GM23248 (cell line): ENCODE measurements at regions not wholly inside any gene's neighbourhood (a gene's known extent, or its start where the extent isn't known, plus 50 kb on each side); places are given as distances from the start of the nearest gene placed in this dataset.
A peak's percentile ranks its signal among the peaks of the same experiment; 100 is the strongest.

Source experiments
- DNase-seq: peaks from one replicate; pipeline ENCODE4 v3.0.0-alpha.2; 2015
- H2AFZ ChIP-seq: fragments of 200-600 bp; sonication (generic); 2 replicates; pipeline ENCODE4 v1.6.1; 2016; ENCODE audit warnings: antibody characterized with exemption
- H3F3A ChIP-seq: fragments of 200-600 bp; sonication (generic); 2 replicates; pipeline ENCODE4 v1.6.1; 2016; ENCODE audit warnings: mild to moderate bottlenecking, antibody characterized with exemption, mixed run types; ENCODE audit not compliant: insufficient read depth
- H3K27ac ChIP-seq: fragments of 200-600 bp; sonication (generic); 2 replicates; pipeline ENCODE4 v1.5.1; 2016; ENCODE audit warnings: mild to moderate bottlenecking
- H3K27me3 ChIP-seq: fragments of 200-600 bp; sonication (generic); replicated peaks from 2 replicates; pipeline ENCODE4 v1.6.1; 2016; ENCODE audit warnings: mild to moderate bottlenecking; ENCODE audit not compliant: insufficient read depth
- H3K36me3 ChIP-seq: fragments of 200-600 bp; sonication (generic); 2 replicates; pipeline ENCODE4 v1.6.1; 2016; ENCODE audit warnings: low read depth, mild to moderate bottlenecking
- H3K4me1 ChIP-seq: fragments of 200-600 bp; sonication (generic); 2 replicates; pipeline ENCODE4 v1.6.1; 2016; ENCODE audit warnings: mild to moderate bottlenecking; ENCODE audit not compliant: insufficient read depth
- H3K4me2 ChIP-seq: fragments of 200-600 bp; sonication (generic); one replicate; pipeline ENCODE4 v1.6.1; 2016; ENCODE audit warnings: mild to moderate bottlenecking; ENCODE audit not compliant: unreplicated experiment
- H3K4me3 ChIP-seq: fragments of 200-600 bp; sonication (generic); 2 replicates; pipeline ENCODE4 v1.5.1; 2016; ENCODE audit warnings: mild to moderate bottlenecking
- H3K79me2 ChIP-seq: fragments of 200-600 bp; sonication (generic); 2 replicates; pipeline ENCODE4 v1.6.1; 2016; ENCODE audit warnings: mild to moderate bottlenecking; ENCODE audit not compliant: insufficient read depth
- H3K9ac ChIP-seq: fragments of 200-600 bp; sonication (generic); 2 replicates; pipeline ENCODE4 v1.6.1; 2016; ENCODE audit warnings: mild to moderate bottlenecking
- H3K9me2 ChIP-seq: fragments of 200-600 bp; sonication (generic); 2 replicates; pipeline ENCODE4 v1.6.1; 2016; ENCODE audit warnings: mixed run types, mild to moderate bottlenecking, moderate library complexity; ENCODE audit not compliant: insufficient read depth
- H3K9me3 ChIP-seq: fragments of 200-600 bp; sonication (generic); one replicate; pipeline ENCODE4 v1.6.1; 2017; ENCODE audit warnings: low read depth
- H4K20me1 ChIP-seq: fragments of 200-600 bp; sonication (generic); 2 replicates; pipeline ENCODE4 v1.6.0; 2016; ENCODE audit not compliant: insufficient read depth
- EZH2 ChIP-seq: fragments of 200-600 bp; sonication (generic); IDR thresholded peaks from 2 replicates; pipeline ENCODE4 v1.6.1; 2018; ENCODE audit warnings: antibody characterized with exemption, mild to moderate bottlenecking; ENCODE audit not compliant: insufficient read depth, poor library complexity, severe bottlenecking
- EZH2phosphoT487 ChIP-seq: fragments of 200-600 bp; sonication (generic); IDR thresholded peaks from 2 replicates; pipeline ENCODE4 v1.6.1; 2018; ENCODE audit warnings: antibody characterized with exemption, moderate library complexity, mild to moderate bottlenecking, low read depth; ENCODE audit not compliant: insufficient read depth
- WGBS, 2 experiments: methylation state at CpG; one replicate each; pipeline ENCODE4 v1.1.6; 2015 to 2017; ENCODE audit warnings: low lambda C conversion rate in 2 of 2, low coverage in 1 of 2; ENCODE audit errors: missing lambda C conversion rate in 2 of 2; 5-methylcytosine and 5-hydroxymethylcytosine counted together
- in situ Hi-C: fragments of 300-500 bp; cut with MboI; formaldehyde crosslinking; loops from 2 replicates; pipeline ENCODE4 v1.15.0; 2020

DNA sequence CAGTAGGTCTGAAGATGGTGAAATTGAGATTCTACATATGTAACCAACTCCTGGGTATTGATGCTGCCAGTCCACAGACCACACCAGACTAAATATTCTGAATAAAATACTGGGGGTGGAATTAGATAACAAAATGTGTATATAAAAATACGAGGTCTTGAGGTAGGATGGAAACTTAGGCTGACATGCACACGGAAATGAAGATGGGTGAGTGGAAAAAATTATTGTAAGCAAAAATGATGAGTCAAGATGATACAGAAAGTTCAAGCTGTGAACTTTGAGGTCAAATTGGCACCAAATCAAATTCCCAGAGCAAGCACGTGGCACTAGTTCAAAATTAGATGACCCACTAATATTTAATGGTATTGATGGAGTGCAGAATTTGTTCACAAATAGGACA lies 713.4 kb upstream of the ACO1 start:
- Histone ChIP-seq H3K4me3 (no peak overlapping the region), H3K27me3 (no peaks in the 10 kb centered on the region), H3K36me3 (no peaks in the 10 kb centered on the region), H2AFZ (no peak overlapping the region), H3K4me1 (no peaks in the 10 kb centered on the region), H3K9me3 (no peaks in the 10 kb centered on the region), H3F3A (no peaks in the 10 kb centered on the region), H3K27ac (no peak overlapping the region), H4K20me1 (no peaks in the 10 kb centered on the region), H3K79me2 (no peaks in the 10 kb centered on the region), H3K4me2 (no peak overlapping the region), H3K9me2 (no peaks in the 10 kb centered on the region), H3K9ac (no peak overlapping the region)
- in situ Hi-C loops: no loop called here
- WGBS, 2 experiments: 17 to 19% methylated on average over 3 of the region's 3 CpGs
- TF ChIP-seq EZH2: no peak
- no peak for TF ChIP-seq EZH2phosphoT487
- DNase-seq: no peak

- in situ Hi-C loops: no loop called here
- no peak overlapping the region for H3K4me3 ChIP-seq
- no peak overlapping the region for H2AFZ ChIP-seq
- TF ChIP-seq EZH2 (no peak), EZH2phosphoT487 (no peak)
- no peaks in the 10 kb centered on the region for H3K27me3 ChIP-seq
- no peaks in the 10 kb centered on the region for H3K4me1 ChIP-seq
- no peaks in the 10 kb centered on the region for H3K9me2 ChIP-seq
- no peak overlapping the region for H3K4me2 ChIP-seq
- H3F3A ChIP-seq: no peaks in the 10 kb centered on the region
- no peaks in the 10 kb centered on the region for H3K79me2 ChIP-seq
- H3K27ac ChIP-seq: no peak overlapping the region
- no peaks in the 10 kb centered on the region for H4K20me1 ChIP-seq
- 14 to 16% methylated on average over 1 of the region's 1 CpG for WGBS, 2 experiments
- no peak overlapping the region for H3K9ac ChIP-seq
- no peaks in the 10 kb centered on the region for H3K36me3 ChIP-seq
- no peaks in the 10 kb centered on the region for H3K9me3 ChIP-seq
- peak; percentile 1 for DNase-seq
Measured at GRCh38 chr9:31674264-31674663, 710.2 kb upstream of the ACO1 start.

DNA sequence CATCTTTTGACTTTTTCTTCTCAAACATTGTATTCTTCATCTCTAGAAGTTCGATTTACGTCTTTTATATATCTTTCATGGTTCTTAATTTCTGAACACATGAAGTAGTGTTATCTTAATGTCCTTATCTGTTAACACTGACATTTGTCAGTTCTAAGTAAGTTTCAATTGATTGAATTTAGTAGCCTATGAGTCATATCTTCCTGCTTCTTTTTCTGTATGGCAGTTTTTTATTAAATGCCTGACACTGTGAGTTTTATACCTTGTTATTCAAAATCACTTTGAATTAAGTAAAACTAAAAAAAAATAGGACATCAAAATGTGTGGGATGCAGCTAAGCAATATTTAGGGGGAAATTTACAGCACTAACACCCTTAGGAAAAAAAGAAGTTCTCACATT lies 707.0 kb upstream of the ACO1 start:
- Histone ChIP-seq H3K4me3 (no peak overlapping the region), H3K27ac (no peak overlapping the region), H3K36me3 (no peaks in the 10 kb centered on the region), H3K9ac (no peak overlapping the region), H3K27me3 (no peaks in the 10 kb centered on the region), H2AFZ (no peak overlapping the region), H3K9me3 (no peaks in the 10 kb centered on the region), H4K20me1 (no peaks in the 10 kb centered on the region), H3F3A (no peaks in the 10 kb centered on the region), H3K79me2 (no peaks in the 10 kb centered on the region), H3K4me1 (no peaks in the 10 kb centered on the region), H3K9me2 (no peaks in the 10 kb centered on the region), H3K4me2 (no peak overlapping the region)
- no peak for TF ChIP-seq EZH2
- TF ChIP-seq EZH2phosphoT487: no peak
- in situ Hi-C loops: no loop called here
- WGBS, 2 experiments: 10 to 17% methylated on average over 2 of the region's 2 CpGs
- DNase-seq: no peak

DNA sequence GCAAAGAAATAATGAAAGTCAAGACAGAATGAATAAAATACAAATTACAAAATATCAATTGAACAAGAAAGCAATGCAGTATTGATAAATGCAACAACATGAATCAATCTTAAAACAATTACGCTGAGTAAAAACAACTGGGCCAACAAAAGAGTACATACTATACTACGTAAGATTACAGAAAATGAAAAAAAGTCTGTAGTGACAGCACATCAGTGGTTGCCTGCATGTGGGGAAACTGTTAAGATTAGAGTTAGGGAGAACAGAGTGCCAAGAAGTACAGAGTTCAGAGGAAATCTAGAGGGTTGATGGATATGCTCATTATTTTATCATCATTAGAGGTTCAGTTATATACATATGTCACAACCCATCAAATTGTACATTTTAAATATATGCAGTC lies 706.6 kb upstream of the ACO1 start:
- no peaks in the 10 kb centered on the region for H3K79me2 ChIP-seq
- no peak overlapping the region for H3K4me3 ChIP-seq
- no peak overlapping the region for H2AFZ ChIP-seq
- in situ Hi-C loops: no loop called here
- no peak overlapping the region for H3K27ac ChIP-seq
- no peak overlapping the region for H3K9ac ChIP-seq
- no peak for DNase-seq
- no peaks in the 10 kb centered on the region for H3F3A ChIP-seq
- H3K4me2 ChIP-seq: no peak overlapping the region
- H3K9me3 ChIP-seq: no peaks in the 10 kb centered on the region
- H3K9me2 ChIP-seq: no peaks in the 10 kb centered on the region
- no peaks in the 10 kb centered on the region for H4K20me1 ChIP-seq
- H3K4me1 ChIP-seq: no peaks in the 10 kb centered on the region
- H3K27me3 ChIP-seq: no peaks in the 10 kb centered on the region
- no peaks in the 10 kb centered on the region for H3K36me3 ChIP-seq
- 29 to 38% methylated on average over 2 of the region's 2 CpGs for WGBS, 2 experiments
- TF ChIP-seq EZH2phosphoT487 (no peak), EZH2 (no peak)

GRCh38 chr9:31683116-31683515 lies 701.3 kb upstream of the ACO1 start:
- WGBS, 2 experiments: 16 to 24% methylated on average over 2 of the region's 2 CpGs
- in situ Hi-C loops: no loop called here
- Histone ChIP-seq H3K9me3 (no peaks in the 10 kb centered on the region), H3K4me1 (no peaks in the 10 kb centered on the region), H3F3A (no peaks in the 10 kb centered on the region), H3K4me2 (no peak overlapping the region), H3K36me3 (no peaks in the 10 kb centered on the region), H2AFZ (no peak overlapping the region), H3K27ac (no peak overlapping the region), H3K27me3 (no peaks in the 10 kb centered on the region), H3K9ac (no peak overlapping the region), H3K4me3 (no peak overlapping the region), H3K9me2 (no peaks in the 10 kb centered on the region), H4K20me1 (no peaks in the 10 kb centered on the region), H3K79me2 (no peaks in the 10 kb centered on the region)
- TF ChIP-seq EZH2phosphoT487 (no peak), EZH2 (no peak)
- no peak for DNase-seq
